HG03025 (cell line): ENCODE measurements at regions not wholly inside any gene's neighbourhood (a gene's known extent, or its start where the extent isn't known, plus 50 kb on each side); places are given as distances from the start of the nearest gene placed in this dataset.
"Not testable (repeated sequence)": the region's sequence is repeated elsewhere in the genome, so short reads cannot be mapped to it uniquely, and the experiment has no call there.

Source experiments
- ATAC-seq: cut with Tn5 transposase; IDR thresholded peaks from one replicate; pipeline ENCODE4 v1.9.1; 2021; ENCODE audit warnings: mild to moderate bottlenecking, moderate library complexity; ENCODE audit not compliant: unreplicated experiment, low FRiP score

- no peak for ATAC-seq
Measured at GRCh38 chr15:81940467-81941451, 105.1 kb downstream of the MEX3B start.

- ATAC-seq: no peak
Measured at GRCh38 chr15:81939604-81940440, 106.0 kb downstream of the MEX3B start.

GRCh38 chr15:81937189-81937588 lies 108.6 kb downstream of the MEX3B start:
- ATAC-seq: no peak

- no peak for ATAC-seq
Measured at GRCh38 chr15:81930582-81931369, 115.0 kb downstream of the MEX3B start.

GRCh38 chr15:81929557-81929956 lies 116.3 kb downstream of the MEX3B start:
- ATAC-seq: no peak

- ATAC-seq: no peak
Measured at GRCh38 chr15:81926981-81927380, 118.8 kb downstream of the MEX3B start.

- ATAC-seq: no peak
Measured at GRCh38 chr15:81924729-81925128, 121.1 kb downstream of the MEX3B start.

- no peak for ATAC-seq
Measured at GRCh38 chr15:81923561-81924350, 122.1 kb downstream of the MEX3B start.

GRCh38 chr15:81922143-81922542 lies 123.7 kb downstream of the MEX3B start:
- ATAC-seq: no peak

- no peak for ATAC-seq
Measured at GRCh38 chr15:81921163-81921562, 124.7 kb downstream of the MEX3B start.

- not testable (repeated sequence) for ATAC-seq
Measured at GRCh38 chr15:81918767-81919166, 127.1 kb downstream of the MEX3B start.

GRCh38 chr15:81916451-81916850 lies 129.4 kb downstream of the MEX3B start:
- ATAC-seq: no peak

- ATAC-seq: no peak
Measured at GRCh38 chr15:81915990-81916389, 129.8 kb downstream of the MEX3B start.

- ATAC-seq: no peak
Measured at GRCh38 chr15:81914734-81915256, 131.0 kb downstream of the MEX3B start.

- no peak for ATAC-seq
Measured at GRCh38 chr15:81914333-81914732, 131.5 kb downstream of the MEX3B start.

GRCh38 chr15:81911022-81911971 lies 134.5 kb downstream of the MEX3B start:
- ATAC-seq: no peak

- ATAC-seq: no peak
Measured at GRCh38 chr15:81910355-81911021, 135.3 kb downstream of the MEX3B start.

GRCh38 chr15:81909011-81909358 lies 136.8 kb downstream of the MEX3B start:
- ATAC-seq: no peak
